Adrenal gland (tissue), 5 donors: ENCODE measurements at regions not wholly inside any gene's neighbourhood (a gene's known extent, or its start where the extent isn't known, plus 50 kb on each side); places are given as distances from the start of the nearest gene placed in this dataset.

Source experiments
- POLR2A ChIP-seq, 2 donors: fragments of 450-650 bp; IDR thresholded peaks; one replicate each; pipeline ENCODE4 v1.6.1; 2017; ENCODE audit warnings: antibody characterized with exemption in 2 of 2, mild to moderate bottlenecking in 2 of 2, moderate library complexity in 1 of 2
- TF ChIP-seq, protein P1 (sequence below), 6 experiments: fragments of 450-650 bp in 4 of 6; fragments of 200-600 bp in 2 of 6; sonication (generic) in 1 of 6; IDR thresholded peaks; 1 replicate in 5 of 6; 2 replicates in 1 of 6; pipeline versions ENCODE4 v1.5.1 to v1.8.0; 2016 to 2021; ENCODE audit warnings: antibody characterized with exemption in 6 of 6, mild to moderate bottlenecking in 2 of 6, moderate library complexity in 1 of 6
- donor health status: DM: no; HTN: no; CAD: no.

DNA sequence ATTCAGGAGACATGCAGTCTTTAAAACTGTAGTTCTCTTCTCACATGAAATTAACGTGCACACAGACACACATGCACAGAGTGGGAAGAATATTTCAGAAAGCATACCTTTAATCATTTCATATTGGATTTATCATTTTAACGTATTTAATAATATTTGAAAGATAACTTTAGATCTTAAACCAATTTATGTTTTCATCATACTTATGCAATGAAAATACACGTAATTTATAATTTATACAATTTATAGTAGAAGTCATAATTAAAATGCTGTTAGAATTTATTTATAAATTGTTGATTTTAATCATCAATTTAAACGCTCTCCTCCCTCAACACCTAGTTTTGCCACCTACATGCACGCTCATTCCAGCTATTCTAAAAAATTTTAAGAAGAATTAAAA lies 894.9 kb upstream of the CTNND2 start:
- no peak for TF ChIP-seq POLR2A (IDR thresholded peaks at IDR 0.05)
- TF ChIP-seq, protein P1, sequence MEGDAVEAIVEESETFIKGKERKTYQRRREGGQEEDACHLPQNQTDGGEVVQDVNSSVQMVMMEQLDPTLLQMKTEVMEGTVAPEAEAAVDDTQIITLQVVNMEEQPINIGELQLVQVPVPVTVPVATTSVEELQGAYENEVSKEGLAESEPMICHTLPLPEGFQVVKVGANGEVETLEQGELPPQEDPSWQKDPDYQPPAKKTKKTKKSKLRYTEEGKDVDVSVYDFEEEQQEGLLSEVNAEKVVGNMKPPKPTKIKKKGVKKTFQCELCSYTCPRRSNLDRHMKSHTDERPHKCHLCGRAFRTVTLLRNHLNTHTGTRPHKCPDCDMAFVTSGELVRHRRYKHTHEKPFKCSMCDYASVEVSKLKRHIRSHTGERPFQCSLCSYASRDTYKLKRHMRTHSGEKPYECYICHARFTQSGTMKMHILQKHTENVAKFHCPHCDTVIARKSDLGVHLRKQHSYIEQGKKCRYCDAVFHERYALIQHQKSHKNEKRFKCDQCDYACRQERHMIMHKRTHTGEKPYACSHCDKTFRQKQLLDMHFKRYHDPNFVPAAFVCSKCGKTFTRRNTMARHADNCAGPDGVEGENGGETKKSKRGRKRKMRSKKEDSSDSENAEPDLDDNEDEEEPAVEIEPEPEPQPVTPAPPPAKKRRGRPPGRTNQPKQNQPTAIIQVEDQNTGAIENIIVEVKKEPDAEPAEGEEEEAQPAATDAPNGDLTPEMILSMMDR (IDR thresholded peaks at IDR 0.05): no peak
